ENCODE measurements at regions not wholly inside any gene's neighbourhood (a gene's known extent, or its start where the extent isn't known, plus 50 kb on each side); places are given as distances from the start of the nearest gene placed in this dataset.

GRCh38 chr15:70169147-70169546 lies 71.4 kb upstream of the TLE3 start:
- no peaks in the 10 kb centered on the region for H3K36me3 ChIP-seq (ENCODE audit: insufficient read depth, low read length)
- no peak overlapping the region for H3K9ac ChIP-seq (ENCODE audit: low read length)
- TF ChIP-seq MXI1 (conservative IDR thresholded peaks at IDR 0.05; ENCODE audit: poor library complexity, severe bottlenecking) (no peak), REST (IDR thresholded peaks at IDR 0.05; ENCODE audit: borderline replicate concordance) (no peak), POLR2AphosphoS5 (IDR thresholded peaks at IDR 0.05) (no peak)

GRCh38 chr15:70167155-70167554 lies 69.4 kb upstream of the TLE3 start:
- H3K9me3 ChIP-seq (ENCODE audit: low read length), result no peaks in the 10 kb centered on the region
- H3K9me2 ChIP-seq (ENCODE audit: insufficient read depth, low read length), result no peaks in the 10 kb centered on the region
- no peaks in the 10 kb centered on the region for H3K27me3 ChIP-seq (ENCODE audit: insufficient read depth, low read depth, low read length)
- H3K79me2 ChIP-seq (replicated peaks; ENCODE audit: insufficient read depth, low read length), result no peaks in the 10 kb centered on the region
- no peak overlapping the region for H3K9ac ChIP-seq (ENCODE audit: low read length)
- no peak overlapping the region for H2AFZ ChIP-seq (ENCODE audit: low read depth, low read length)
- no peaks in the 10 kb centered on the region for H3K36me3 ChIP-seq (ENCODE audit: insufficient read depth, low read length)
- H3K4me2 ChIP-seq (ENCODE audit: low read length), result no peak overlapping the region
- H4K20me1 ChIP-seq (ENCODE audit: insufficient read depth), result no peaks in the 10 kb centered on the region
- TF ChIP-seq POLR2AphosphoS5 (IDR thresholded peaks at IDR 0.05) (no peak), TAF1 (IDR thresholded peaks at IDR 0.05; ENCODE audit: low read depth) (no peak), RAD21 (conservative IDR thresholded peaks at IDR 0.05) (no peak), EZH2 (IDR thresholded peaks at IDR 0.05; ENCODE audit: borderline replicate concordance, insufficient read depth, low read length, poor library complexity, severe bottlenecking) (no peak), SMC3 (conservative IDR thresholded peaks at IDR 0.05; ENCODE audit: poor library complexity) (no peak), EP300 (conservative IDR thresholded peaks at IDR 0.05; ENCODE audit: poor library complexity, severe bottlenecking) (no peak), REST (IDR thresholded peaks at IDR 0.05; ENCODE audit: borderline replicate concordance) (no peak), MXI1 (conservative IDR thresholded peaks at IDR 0.05; ENCODE audit: poor library complexity, severe bottlenecking) (no peak), CTCF (IDR thresholded peaks at IDR 0.05; ENCODE audit: poor library complexity, severe bottlenecking) (no peak)
- H3K4me3 ChIP-seq (ENCODE audit: low read length), result no peak overlapping the region
- no peak overlapping the region for H3K27ac ChIP-seq (ENCODE audit: low read length)
- H3F3A ChIP-seq (ENCODE audit: insufficient read depth, low read length, poor library complexity, severe bottlenecking), result no peaks in the 10 kb centered on the region

More at GRCh38 chr15:70169147-70169546, 71.4 kb upstream of the TLE3 start:
- Histone ChIP-seq H3K27me3 (ENCODE audit: insufficient read depth, low read depth, low read length) (no peaks in the 10 kb centered on the region), H4K20me1 (ENCODE audit: insufficient read depth) (no peaks in the 10 kb centered on the region), H3K4me3 (ENCODE audit: low read length) (no peak overlapping the region), H3K79me2 (replicated peaks; ENCODE audit: insufficient read depth, low read length) (no peaks in the 10 kb centered on the region), H3K4me2 (ENCODE audit: low read length) (no peak overlapping the region), H3K9me2 (ENCODE audit: insufficient read depth, low read length) (no peaks in the 10 kb centered on the region), H2AFZ (ENCODE audit: low read depth, low read length) (no peak overlapping the region), H3K9me3 (ENCODE audit: low read length) (no peaks in the 10 kb centered on the region), H3F3A (ENCODE audit: insufficient read depth, low read length, poor library complexity, severe bottlenecking) (no peaks in the 10 kb centered on the region), H3K27ac (ENCODE audit: low read length) (no peak overlapping the region)

All from neural cell (in vitro differentiated cells).